ENCODE measurements at regions not wholly inside any gene's neighbourhood (a gene's known extent, or its start where the extent isn't known, plus 50 kb on each side); places are given as distances from the start of the nearest gene placed in this dataset.

DNA sequence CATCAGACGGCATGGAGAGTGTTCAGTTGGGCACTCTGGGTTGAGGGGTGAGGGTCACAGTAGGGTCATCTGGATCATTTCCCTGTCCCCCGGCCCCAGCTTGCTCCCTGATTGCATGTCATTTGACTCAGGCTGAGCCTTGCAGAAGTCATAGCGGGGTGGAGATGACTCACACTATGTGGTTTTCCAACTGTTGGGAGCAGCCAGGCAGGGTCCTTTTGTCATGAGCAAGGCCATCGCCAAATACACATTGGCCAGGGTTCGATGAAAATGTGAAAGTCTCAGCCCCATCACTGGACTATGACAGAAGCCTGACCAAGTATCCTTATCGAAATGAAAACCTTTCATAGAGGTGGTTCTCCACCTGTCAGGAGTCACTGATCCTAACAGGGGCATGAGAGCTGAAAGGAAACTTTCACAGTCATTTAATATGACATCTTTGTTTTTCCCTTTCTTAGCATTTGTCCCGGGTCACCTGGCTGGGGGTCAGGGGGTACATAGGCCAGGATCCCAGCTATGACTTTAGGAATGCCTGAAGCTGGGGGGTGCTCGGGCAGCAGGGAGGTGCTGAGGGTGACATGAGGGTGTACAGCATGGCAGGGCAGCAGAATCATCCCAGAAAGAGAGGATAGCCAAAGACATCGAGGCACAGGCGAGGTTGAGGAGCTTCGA, 70.2 kb upstream of the CD93 start:
- ATAC-seq, result peak; percentile 68 to 73
- peak; percentile 41 to 52 for DNase-seq (ENCODE audit: low read depth in 1 of 2, low spot score in 1 of 2)
- WGBS (ENCODE audit: missing lambda C conversion rate), result 61% methylated on average over 10 of the region's 11 CpGs
- TF ChIP-seq, protein P1, sequence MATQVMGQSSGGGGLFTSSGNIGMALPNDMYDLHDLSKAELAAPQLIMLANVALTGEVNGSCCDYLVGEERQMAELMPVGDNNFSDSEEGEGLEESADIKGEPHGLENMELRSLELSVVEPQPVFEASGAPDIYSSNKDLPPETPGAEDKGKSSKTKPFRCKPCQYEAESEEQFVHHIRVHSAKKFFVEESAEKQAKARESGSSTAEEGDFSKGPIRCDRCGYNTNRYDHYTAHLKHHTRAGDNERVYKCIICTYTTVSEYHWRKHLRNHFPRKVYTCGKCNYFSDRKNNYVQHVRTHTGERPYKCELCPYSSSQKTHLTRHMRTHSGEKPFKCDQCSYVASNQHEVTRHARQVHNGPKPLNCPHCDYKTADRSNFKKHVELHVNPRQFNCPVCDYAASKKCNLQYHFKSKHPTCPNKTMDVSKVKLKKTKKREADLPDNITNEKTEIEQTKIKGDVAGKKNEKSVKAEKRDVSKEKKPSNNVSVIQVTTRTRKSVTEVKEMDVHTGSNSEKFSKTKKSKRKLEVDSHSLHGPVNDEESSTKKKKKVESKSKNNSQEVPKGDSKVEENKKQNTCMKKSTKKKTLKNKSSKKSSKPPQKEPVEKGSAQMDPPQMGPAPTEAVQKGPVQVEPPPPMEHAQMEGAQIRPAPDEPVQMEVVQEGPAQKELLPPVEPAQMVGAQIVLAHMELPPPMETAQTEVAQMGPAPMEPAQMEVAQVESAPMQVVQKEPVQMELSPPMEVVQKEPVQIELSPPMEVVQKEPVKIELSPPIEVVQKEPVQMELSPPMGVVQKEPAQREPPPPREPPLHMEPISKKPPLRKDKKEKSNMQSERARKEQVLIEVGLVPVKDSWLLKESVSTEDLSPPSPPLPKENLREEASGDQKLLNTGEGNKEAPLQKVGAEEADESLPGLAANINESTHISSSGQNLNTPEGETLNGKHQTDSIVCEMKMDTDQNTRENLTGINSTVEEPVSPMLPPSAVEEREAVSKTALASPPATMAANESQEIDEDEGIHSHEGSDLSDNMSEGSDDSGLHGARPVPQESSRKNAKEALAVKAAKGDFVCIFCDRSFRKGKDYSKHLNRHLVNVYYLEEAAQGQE (IDR thresholded peaks at IDR 0.05), result no peak
- no peak for TF ChIP-seq HOXB5 (CRISPR knock-in tag; IDR thresholded peaks at IDR 0.05)
- TF ChIP-seq RNF2 (IDR thresholded peaks at IDR 0.05; ENCODE audit: borderline replicate concordance, low read depth), result no peak
- no peak for TF ChIP-seq TP53 (CRISPR knock-in tag; IDR thresholded peaks at IDR 0.05)
- TF ChIP-seq RARB (CRISPR knock-in tag; IDR thresholded peaks at IDR 0.05), result no peak
- TF ChIP-seq, protein P2, sequence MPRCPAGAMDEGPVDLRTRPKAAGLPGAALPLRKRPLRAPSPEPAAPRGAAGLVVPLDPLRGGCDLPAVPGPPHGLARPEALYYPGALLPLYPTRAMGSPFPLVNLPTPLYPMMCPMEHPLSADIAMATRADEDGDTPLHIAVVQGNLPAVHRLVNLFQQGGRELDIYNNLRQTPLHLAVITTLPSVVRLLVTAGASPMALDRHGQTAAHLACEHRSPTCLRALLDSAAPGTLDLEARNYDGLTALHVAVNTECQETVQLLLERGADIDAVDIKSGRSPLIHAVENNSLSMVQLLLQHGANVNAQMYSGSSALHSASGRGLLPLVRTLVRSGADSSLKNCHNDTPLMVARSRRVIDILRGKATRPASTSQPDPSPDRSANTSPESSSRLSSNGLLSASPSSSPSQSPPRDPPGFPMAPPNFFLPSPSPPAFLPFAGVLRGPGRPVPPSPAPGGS (IDR thresholded peaks at IDR 0.05), result no peak
- TF ChIP-seq, protein P3, sequence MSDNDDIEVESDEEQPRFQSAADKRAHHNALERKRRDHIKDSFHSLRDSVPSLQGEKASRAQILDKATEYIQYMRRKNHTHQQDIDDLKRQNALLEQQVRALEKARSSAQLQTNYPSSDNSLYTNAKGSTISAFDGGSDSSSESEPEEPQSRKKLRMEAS (IDR thresholded peaks at IDR 0.05), result 0 out of 2 replicates have a peak, but pooled peaks have one; percentile 23
- TF ChIP-seq, protein P4, sequence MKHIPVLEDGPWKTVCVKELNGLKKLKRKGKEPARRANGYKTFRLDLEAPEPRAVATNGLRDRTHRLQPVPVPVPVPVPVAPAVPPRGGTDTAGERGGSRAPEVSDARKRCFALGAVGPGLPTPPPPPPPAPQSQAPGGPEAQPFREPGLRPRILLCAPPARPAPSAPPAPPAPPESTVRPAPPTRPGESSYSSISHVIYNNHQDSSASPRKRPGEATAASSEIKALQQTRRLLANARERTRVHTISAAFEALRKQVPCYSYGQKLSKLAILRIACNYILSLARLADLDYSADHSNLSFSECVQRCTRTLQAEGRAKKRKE (CRISPR knock-in tag; IDR thresholded peaks at IDR 0.05; ENCODE audit: low read depth), result no peak
- TF ChIP-seq FOSL2 (IDR thresholded peaks at IDR 0.05), result peak; percentile 60; the same call in 1 of the 2 replicates
- peak; percentile 47 for TF ChIP-seq FOSL2 (CRISPR knock-in tag; IDR thresholded peaks at IDR 0.05)
- TF ChIP-seq, protein P5, sequence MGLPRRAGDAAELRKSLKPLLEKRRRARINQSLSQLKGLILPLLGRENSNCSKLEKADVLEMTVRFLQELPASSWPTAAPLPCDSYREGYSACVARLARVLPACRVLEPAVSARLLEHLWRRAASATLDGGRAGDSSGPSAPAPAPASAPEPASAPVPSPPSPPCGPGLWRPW (IDR thresholded peaks at IDR 0.05), result no peak
- Histone ChIP-seq H3K4me2 (peak overlapping the region; percentile 59), H3K4me1 (peaks cover 32% of the 10 kb centered on the region), H3K9me3 (no peaks in the 10 kb centered on the region), H3K4me3 (no peak overlapping the region), H3K27ac (peak overlapping the region; percentile 58 to 79)
- no peak for FAIRE-seq
- ChIA-PET CTCF (interaction anchor here (0.7 to 2.6 kb wide), 3 partner anchors 9 to 184 kb away, joined by 3 to 6 read pairs (median 4); no protein-coding TSS in a partner anchor), POLR2A (no interaction called here)

DNA sequence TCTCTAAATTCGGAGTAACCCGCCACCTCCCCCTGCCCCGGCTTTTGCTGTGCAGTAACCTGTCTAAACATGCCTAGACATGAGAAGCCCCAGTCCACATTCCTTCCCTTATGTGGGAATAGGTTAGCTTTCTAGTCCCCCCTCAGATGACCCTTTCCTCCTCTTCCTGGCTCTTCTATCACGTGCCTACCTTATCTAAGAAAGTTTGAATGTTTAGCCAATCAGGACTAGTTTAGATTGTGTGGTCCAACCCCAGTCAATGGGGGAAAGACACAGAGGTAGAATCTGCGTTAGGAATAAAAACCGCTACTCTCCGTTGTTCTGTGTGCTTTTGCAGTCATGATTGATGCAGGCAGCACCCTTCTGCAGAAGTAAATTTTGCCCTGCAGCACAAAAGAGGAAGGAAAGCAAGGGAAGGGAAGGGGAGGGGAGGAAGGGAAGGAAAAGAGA, 69.0 kb upstream of the CD93 start:
- FAIRE-seq (no peak), ATAC-seq (no peak), DNase-seq (ENCODE audit: low read depth in 1 of 2, low spot score in 1 of 2) (no peak)
- TF ChIP-seq MAZ (IDR thresholded peaks at IDR 0.05; ENCODE audit: borderline replicate concordance, low read depth, low read length), result no peak
- no peak for TF ChIP-seq ESRRA (IDR thresholded peaks at IDR 0.05; ENCODE audit: borderline replicate concordance, low read length)
- TF ChIP-seq BHLHE40 (IDR thresholded peaks at IDR 0.05; ENCODE audit: low read depth, low read length), result no peak
- no peak for TF ChIP-seq RFX5 (IDR thresholded peaks at IDR 0.05)
- TF ChIP-seq EHF (CRISPR knock-in tag; IDR thresholded peaks at IDR 0.05), result no peak
- TF ChIP-seq, protein P6, sequence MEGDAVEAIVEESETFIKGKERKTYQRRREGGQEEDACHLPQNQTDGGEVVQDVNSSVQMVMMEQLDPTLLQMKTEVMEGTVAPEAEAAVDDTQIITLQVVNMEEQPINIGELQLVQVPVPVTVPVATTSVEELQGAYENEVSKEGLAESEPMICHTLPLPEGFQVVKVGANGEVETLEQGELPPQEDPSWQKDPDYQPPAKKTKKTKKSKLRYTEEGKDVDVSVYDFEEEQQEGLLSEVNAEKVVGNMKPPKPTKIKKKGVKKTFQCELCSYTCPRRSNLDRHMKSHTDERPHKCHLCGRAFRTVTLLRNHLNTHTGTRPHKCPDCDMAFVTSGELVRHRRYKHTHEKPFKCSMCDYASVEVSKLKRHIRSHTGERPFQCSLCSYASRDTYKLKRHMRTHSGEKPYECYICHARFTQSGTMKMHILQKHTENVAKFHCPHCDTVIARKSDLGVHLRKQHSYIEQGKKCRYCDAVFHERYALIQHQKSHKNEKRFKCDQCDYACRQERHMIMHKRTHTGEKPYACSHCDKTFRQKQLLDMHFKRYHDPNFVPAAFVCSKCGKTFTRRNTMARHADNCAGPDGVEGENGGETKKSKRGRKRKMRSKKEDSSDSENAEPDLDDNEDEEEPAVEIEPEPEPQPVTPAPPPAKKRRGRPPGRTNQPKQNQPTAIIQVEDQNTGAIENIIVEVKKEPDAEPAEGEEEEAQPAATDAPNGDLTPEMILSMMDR (IDR thresholded peaks at IDR 0.05), result no peak
- TF ChIP-seq ZFP36 (IDR thresholded peaks at IDR 0.05; ENCODE audit: borderline replicate concordance, partially characterized antibody), result no peak
- TF ChIP-seq FOXS1 (CRISPR knock-in tag; IDR thresholded peaks at IDR 0.05), result no peak
- no peak for TF ChIP-seq FOSB (CRISPR knock-in tag; IDR thresholded peaks at IDR 0.05)
- TF ChIP-seq, protein P7, sequence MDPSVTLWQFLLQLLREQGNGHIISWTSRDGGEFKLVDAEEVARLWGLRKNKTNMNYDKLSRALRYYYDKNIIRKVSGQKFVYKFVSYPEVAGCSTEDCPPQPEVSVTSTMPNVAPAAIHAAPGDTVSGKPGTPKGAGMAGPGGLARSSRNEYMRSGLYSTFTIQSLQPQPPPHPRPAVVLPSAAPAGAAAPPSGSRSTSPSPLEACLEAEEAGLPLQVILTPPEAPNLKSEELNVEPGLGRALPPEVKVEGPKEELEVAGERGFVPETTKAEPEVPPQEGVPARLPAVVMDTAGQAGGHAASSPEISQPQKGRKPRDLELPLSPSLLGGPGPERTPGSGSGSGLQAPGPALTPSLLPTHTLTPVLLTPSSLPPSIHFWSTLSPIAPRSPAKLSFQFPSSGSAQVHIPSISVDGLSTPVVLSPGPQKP (IDR thresholded peaks at IDR 0.05; ENCODE audit: low read depth, low read length), result no peak
- no peak for TF ChIP-seq NPAS2 (CRISPR knock-in tag; IDR thresholded peaks at IDR 0.05; ENCODE audit: borderline replicate concordance)
- TF ChIP-seq HEYL (CRISPR knock-in tag; IDR thresholded peaks at IDR 0.05), result no peak
- TF ChIP-seq MAFK (IDR thresholded peaks at IDR 0.05; ENCODE audit: partially characterized antibody), result no peak
- TF ChIP-seq HOXA7 (CRISPR knock-in tag; IDR thresholded peaks at IDR 0.05), result no peak
- WGBS (ENCODE audit: missing lambda C conversion rate), result 89% methylated on average over 7 of the region's 7 CpGs
- ChIA-PET CTCF (interaction anchor here (2.6 kb wide), 1 partner anchor 10 kb away, joined by 6 read pairs; no protein-coding TSS in a partner anchor), POLR2A (no interaction called here)
- Histone ChIP-seq H3K9me3 (no peaks in the 10 kb centered on the region), H3K27ac (peak overlapping the region; percentile 57 to 58; a peak in 4 of 6 replicates), H3K4me1 (peaks cover 31% of the 10 kb centered on the region), H3K4me2 (no peak overlapping the region; the same call in 2 of the 3 replicates), H3K4me3 (no peak overlapping the region)
